CD14-positive monocyte (primary cell): ENCODE measurements at regions not wholly inside any gene's neighbourhood (a gene's known extent, or its start where the extent isn't known, plus 50 kb on each side); places are given as distances from the start of the nearest gene placed in this dataset.

Experiments used
- DNase-seq, 3 donors: peaks; one replicate each; pipeline ENCODE4 v3.0.0-alpha.2; 2011 to 2022
- H2AFZ ChIP-seq: 2 replicates; pipeline ENCODE4 v1.6.0; 2012; ENCODE audit warnings: mild to moderate bottlenecking, low read depth, low read length, inconsistent platforms; ENCODE audit not compliant: insufficient read depth, poor library complexity, severe bottlenecking
- H3K27ac ChIP-seq, 2 donors: 1 replicate in 1 of 2; 2 replicates in 1 of 2; pipeline ENCODE4 v1.5.1; 2012 to 2013; ENCODE audit warnings: low read length in 2 of 2, control low read depth in 1 of 2, inconsistent platforms in 1 of 2, low read depth in 1 of 2, mild to moderate bottlenecking in 1 of 2
- H3K27me3 ChIP-seq, 2 donors: one replicate each; pipeline versions ENCODE4 v1.6.0 to v1.6.1; 2011 to 2013; ENCODE audit warnings: low read length in 2 of 2; ENCODE audit not compliant: control insufficient read depth in 2 of 2, insufficient read depth in 2 of 2
- H3K36me3 ChIP-seq, 2 donors: replicated peaks in 1 of 2; 1 replicate in 1 of 2; 2 replicates in 1 of 2; pipeline versions ENCODE4 v1.5.1 to v1.6.1; 2012 to 2013; ENCODE audit warnings: low read length in 2 of 2, control low read depth in 1 of 2, inconsistent platforms in 1 of 2, mild to moderate bottlenecking in 1 of 2; ENCODE audit not compliant: insufficient read depth in 2 of 2, control insufficient read depth in 1 of 2
- H3K4me1 ChIP-seq, 2 donors: 1 replicate in 1 of 2; 2 replicates in 1 of 2; pipeline versions ENCODE4 v1.5.1 to v1.6.1; 2012 to 2013; ENCODE audit warnings: low read length in 2 of 2, control low read depth in 1 of 2, inconsistent platforms in 1 of 2, mild to moderate bottlenecking in 1 of 2, moderate library complexity in 1 of 2; ENCODE audit not compliant: insufficient read depth in 2 of 2, control insufficient read depth in 1 of 2
- H3K4me2 ChIP-seq: replicated peaks from 2 replicates; pipeline ENCODE3; 2012; ENCODE audit warnings: low read length, moderate library complexity, mild to moderate bottlenecking; ENCODE audit not compliant: poor library complexity, severe bottlenecking; ENCODE audit errors: extremely low read depth
- H3K4me3 ChIP-seq, 3 experiments: fragments of 200-600 bp in 1 of 3; sonication (generic) in 1 of 3; replicated peaks in 1 of 3; 1 replicate in 2 of 3; 2 replicates in 1 of 3; pipeline ENCODE4 v1.5.1; 2011 to 2013; ENCODE audit warnings: low read length in 3 of 3, mild to moderate bottlenecking in 3 of 3, control low read depth in 2 of 3, low read depth in 2 of 3, inconsistent platforms in 1 of 3, moderate library complexity in 1 of 3
- H3K79me2 ChIP-seq: 2 replicates; pipeline ENCODE4 v1.6.0; 2012; ENCODE audit warnings: mild to moderate bottlenecking, control low read depth, inconsistent platforms, low read length, moderate library complexity; ENCODE audit not compliant: insufficient read depth
- H3K9ac ChIP-seq: 2 replicates; pipeline ENCODE4 v1.6.0; 2017; ENCODE audit warnings: low read length, mild to moderate bottlenecking; ENCODE audit not compliant: insufficient read depth, poor library complexity, severe bottlenecking
- H3K9me3 ChIP-seq, 2 donors: replicated peaks in 1 of 2; 1 replicate in 1 of 2; 2 replicates in 1 of 2; pipeline versions ENCODE4 v1.5.1 to v1.6.1; 2012 to 2013; ENCODE audit warnings: low read length in 2 of 2, control low read depth in 1 of 2; ENCODE audit not compliant: control insufficient read depth in 1 of 2, insufficient read depth in 1 of 2
- H4K20me1 ChIP-seq: 2 replicates; pipeline ENCODE4 v1.6.0; 2012; ENCODE audit warnings: mild to moderate bottlenecking, low read length, control low read depth, moderate library complexity; ENCODE audit not compliant: insufficient read depth
- H3K27ac Mint-ChIP-seq, 7 donors: one replicate each; pipeline ENCODE4 v1.8.0; 2020; ENCODE audit warnings: mild to moderate bottlenecking in 7 of 7, mixed read lengths in 7 of 7, moderate library complexity in 6 of 7, inconsistent platforms in 2 of 7
- H3K27me3 Mint-ChIP-seq, 3 donors: one replicate each; pipeline ENCODE4 v1.8.0; 2021 to 2022; ENCODE audit warnings: low read depth in 3 of 3, mild to moderate bottlenecking in 3 of 3, mixed read lengths in 3 of 3, moderate library complexity in 3 of 3, inconsistent platforms in 1 of 3
- H3K36me3 Mint-ChIP-seq, 2 donors: one replicate each; pipeline ENCODE4 v1.8.0; 2020; ENCODE audit warnings: mixed read lengths in 2 of 2, inconsistent platforms in 1 of 2, mild to moderate bottlenecking in 1 of 2
- H3K4me1 Mint-ChIP-seq: one replicate; pipeline ENCODE4 v1.8.0; 2020; ENCODE audit warnings: mild to moderate bottlenecking, mixed read lengths
- H3K4me3 Mint-ChIP-seq, 2 donors: one replicate each; pipeline ENCODE4 v1.8.0; 2020; ENCODE audit warnings: mild to moderate bottlenecking in 2 of 2, mixed read lengths in 2 of 2, moderate library complexity in 1 of 2
- H3K9me3 Mint-ChIP-seq, 7 donors: one replicate each; pipeline ENCODE4 v1.8.0; 2020 to 2022; ENCODE audit warnings: mixed read lengths in 7 of 7, mild to moderate bottlenecking in 6 of 7, moderate library complexity in 6 of 7, inconsistent platforms in 2 of 7
- WGBS: methylation state at CpG from one replicate; pipeline ENCODE4 v1.1.5; 2013; ENCODE audit warnings: missing lambda C conversion rate; ENCODE audit not compliant: insufficient coverage; 5-methylcytosine and 5-hydroxymethylcytosine counted together
- intact Hi-C, 2 donors: fragments of 100-400 bp; cut with micrococcal nuclease; formaldehyde crosslinking; loops; one replicate each; pipeline versions ENCODE4 v1.15.0 to v1.15.1; 2023
- TF ChIP-seq, protein P1 (sequence below): fragments of 200-600 bp; IDR thresholded peaks from one replicate; pipeline ENCODE4 v1.8.0; 2022; ENCODE audit warnings: antibody characterized with exemption, mild to moderate bottlenecking

GRCh38 chr11:28984231-28984630 lies 876.0 kb downstream of the METTL15 start:
- peaks cover 0 to 8% (median 0%) of the 10 kb centered on the region in 7 donors for H3K9me3 Mint-ChIP-seq
- Histone ChIP-seq H3K4me2 (no peak overlapping the region), H3K27ac (no peak overlapping the region), H3K79me2 (no peaks in the 10 kb centered on the region), H4K20me1 (no peaks in the 10 kb centered on the region), H3K9ac (no peak overlapping the region), H3K36me3 (no peaks in the 10 kb centered on the region), H3K4me3 (no peak overlapping the region), H3K4me1 (no peaks in the 10 kb centered on the region), H3K27me3 (no peaks in the 10 kb centered on the region), H2AFZ (no peak overlapping the region), H3K9me3 (no peaks in the 10 kb centered on the region)
- DNase-seq: no peak
- intact Hi-C loops: no loop called here
- no peaks in the 10 kb centered on the region for H3K36me3 Mint-ChIP-seq
- WGBS: 100% methylated on average over 2 of the region's 4 CpGs
- TF ChIP-seq, protein P1, sequence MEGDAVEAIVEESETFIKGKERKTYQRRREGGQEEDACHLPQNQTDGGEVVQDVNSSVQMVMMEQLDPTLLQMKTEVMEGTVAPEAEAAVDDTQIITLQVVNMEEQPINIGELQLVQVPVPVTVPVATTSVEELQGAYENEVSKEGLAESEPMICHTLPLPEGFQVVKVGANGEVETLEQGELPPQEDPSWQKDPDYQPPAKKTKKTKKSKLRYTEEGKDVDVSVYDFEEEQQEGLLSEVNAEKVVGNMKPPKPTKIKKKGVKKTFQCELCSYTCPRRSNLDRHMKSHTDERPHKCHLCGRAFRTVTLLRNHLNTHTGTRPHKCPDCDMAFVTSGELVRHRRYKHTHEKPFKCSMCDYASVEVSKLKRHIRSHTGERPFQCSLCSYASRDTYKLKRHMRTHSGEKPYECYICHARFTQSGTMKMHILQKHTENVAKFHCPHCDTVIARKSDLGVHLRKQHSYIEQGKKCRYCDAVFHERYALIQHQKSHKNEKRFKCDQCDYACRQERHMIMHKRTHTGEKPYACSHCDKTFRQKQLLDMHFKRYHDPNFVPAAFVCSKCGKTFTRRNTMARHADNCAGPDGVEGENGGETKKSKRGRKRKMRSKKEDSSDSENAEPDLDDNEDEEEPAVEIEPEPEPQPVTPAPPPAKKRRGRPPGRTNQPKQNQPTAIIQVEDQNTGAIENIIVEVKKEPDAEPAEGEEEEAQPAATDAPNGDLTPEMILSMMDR: no peak
- no peaks in the 10 kb centered on the region for H3K4me1 Mint-ChIP-seq
- H3K27ac Mint-ChIP-seq: no peak overlapping the region
- no peaks in the 10 kb centered on the region for H3K27me3 Mint-ChIP-seq
- H3K4me3 Mint-ChIP-seq: no peak overlapping the region

GRCh38 chr11:28983780-28984179 lies 875.6 kb downstream of the METTL15 start:
- no peaks in the 10 kb centered on the region for H3K79me2 ChIP-seq
- H3K27ac ChIP-seq: no peak overlapping the region
- intact Hi-C loops: no loop called here
- H2AFZ ChIP-seq: no peak overlapping the region
- H3K4me1 ChIP-seq: no peaks in the 10 kb centered on the region
- no peaks in the 10 kb centered on the region for H3K36me3 ChIP-seq
- H3K9me3 ChIP-seq: no peaks in the 10 kb centered on the region
- Mint-ChIP-seq H3K27ac (no peak overlapping the region), H3K4me3 (no peak overlapping the region), H3K4me1 (no peaks in the 10 kb centered on the region), H3K9me3 (peaks cover 0 to 8% (median 0%) of the 10 kb centered on the region in 7 donors), H3K27me3 (no peaks in the 10 kb centered on the region), H3K36me3 (no peaks in the 10 kb centered on the region)
- no peak overlapping the region for H3K4me3 ChIP-seq
- H3K27me3 ChIP-seq: no peaks in the 10 kb centered on the region
- H3K9ac ChIP-seq: no peak overlapping the region
- WGBS: 100% methylated on average over 2 of the region's 3 CpGs
- H3K4me2 ChIP-seq: no peak overlapping the region
- H4K20me1 ChIP-seq: no peaks in the 10 kb centered on the region
- TF ChIP-seq, protein P1: no peak
- DNase-seq: no peak
